NT2/D1 (cell line): ENCODE measurements at regions not wholly inside any gene's neighbourhood (a gene's known extent, or its start where the extent isn't known, plus 50 kb on each side); places are given as distances from the start of the nearest gene placed in this dataset.

Experiments used
- DNase-seq: peaks from one replicate; pipeline ENCODE4 v3.0.0-alpha.2; 2011; ENCODE audit warnings: low read depth, low spot score
- H3K27me3 ChIP-seq: 2 replicates; pipeline ENCODE4 v1.6.0; 2011; ENCODE audit warnings: mild to moderate bottlenecking; ENCODE audit not compliant: insufficient read length, insufficient read depth
- H3K36me3 ChIP-seq: 2 replicates; pipeline ENCODE4 v1.6.1; 2011; ENCODE audit warnings: mild to moderate bottlenecking, low read length, mixed read lengths; ENCODE audit not compliant: insufficient read depth, insufficient read length
- H3K4me1 ChIP-seq: 2 replicates; pipeline ENCODE4 v1.5.1; 2011; ENCODE audit not compliant: insufficient read depth, insufficient read length
- H3K4me3 ChIP-seq: 2 replicates; pipeline ENCODE4 v1.5.1; 2011; ENCODE audit warnings: low read depth; ENCODE audit not compliant: insufficient read length
- H3K9ac ChIP-seq: 2 replicates; pipeline ENCODE4 v1.6.0; 2011; ENCODE audit warnings: low read depth; ENCODE audit not compliant: insufficient read length
- H3K9me3 ChIP-seq: 2 replicates; pipeline ENCODE4 v1.5.1; 2011; ENCODE audit warnings: mild to moderate bottlenecking, low read length; ENCODE audit not compliant: insufficient read depth
- SUZ12 ChIP-seq: IDR thresholded peaks from 2 replicates; pipeline ENCODE4 v1.6.1; 2011; ENCODE audit not compliant: insufficient read length, insufficient read depth; ENCODE audit errors: extremely low read depth
- YY1 ChIP-seq: IDR thresholded peaks from 2 replicates; pipeline ENCODE4 v1.6.1; 2011; ENCODE audit not compliant: insufficient read length, insufficient read depth
- ZNF274 ChIP-seq: IDR thresholded peaks from 2 replicates; pipeline ENCODE4 v1.6.1; 2011; ENCODE audit warnings: mild to moderate bottlenecking, low read depth, low read length

- Histone ChIP-seq H3K9ac (no peak overlapping the region), H3K4me3 (no peak overlapping the region), H3K27me3 (no peaks in the 10 kb centered on the region), H3K4me1 (peaks cover 3% of the 10 kb centered on the region), H3K36me3 (no peaks in the 10 kb centered on the region), H3K9me3 (peaks cover under 1% of the 10 kb centered on the region; the same call in 1 of the 2 replicates)
- DNase-seq: no peak
- no peak for TF ChIP-seq SUZ12
These were observed 1177.7 kb upstream of the AUTS2 start for GRCh38 chr7:68420342-68421192.

GRCh38 chr7:68421712-68422111, 1176.6 kb upstream of the AUTS2 start:
- no peak for TF ChIP-seq YY1
- TF ChIP-seq ZNF274: no peak
- TF ChIP-seq SUZ12: no peak
- peaks cover 3% of the 10 kb centered on the region for H3K4me1 ChIP-seq

GRCh38 chr7:68422281-68422680, 1176.0 kb upstream of the AUTS2 start:
- peaks cover 3% of the 10 kb centered on the region for H3K4me1 ChIP-seq
- no peak for TF ChIP-seq ZNF274
- TF ChIP-seq YY1: no peak
- no peak for TF ChIP-seq SUZ12
- no peak for DNase-seq
- H3K9ac ChIP-seq: no peak overlapping the region
- H3K36me3 ChIP-seq: no peaks in the 10 kb centered on the region
- H3K27me3 ChIP-seq: no peaks in the 10 kb centered on the region
- no peak overlapping the region for H3K4me3 ChIP-seq
- no peaks in the 10 kb centered on the region; the same call in 1 of the 2 replicates for H3K9me3 ChIP-seq

More at GRCh38 chr7:68421712-68422111, 1176.6 kb upstream of the AUTS2 start:
- Histone ChIP-seq H3K9me3 (no peaks in the 10 kb centered on the region; the same call in 1 of the 2 replicates), H3K9ac (no peak overlapping the region), H3K27me3 (no peaks in the 10 kb centered on the region), H3K4me3 (no peak overlapping the region), H3K36me3 (no peaks in the 10 kb centered on the region)
- no peak for DNase-seq

GRCh38 chr7:68423356-68423755, 1174.9 kb upstream of the AUTS2 start:
- no peak for DNase-seq
- H3K36me3 ChIP-seq: no peaks in the 10 kb centered on the region
- H3K4me1 ChIP-seq: peaks cover 3% of the 10 kb centered on the region
- no peak for TF ChIP-seq SUZ12
- no peak for TF ChIP-seq YY1
- no peak for TF ChIP-seq ZNF274
- no peaks in the 10 kb centered on the region for H3K27me3 ChIP-seq
- no peak overlapping the region for H3K9ac ChIP-seq
- H3K9me3 ChIP-seq: no peaks in the 10 kb centered on the region
- H3K4me3 ChIP-seq: no peak overlapping the region

- no peak for DNase-seq
- Histone ChIP-seq H3K9me3 (no peaks in the 10 kb centered on the region), H3K4me3 (no peak overlapping the region), H3K4me1 (peaks cover 3% of the 10 kb centered on the region), H3K27me3 (no peaks in the 10 kb centered on the region), H3K9ac (no peak overlapping the region), H3K36me3 (no peaks in the 10 kb centered on the region)
- TF ChIP-seq ZNF274 (no peak), YY1 (no peak), SUZ12 (no peak)
These were observed 1173.5 kb upstream of the AUTS2 start for GRCh38 chr7:68424658-68425297.

- TF ChIP-seq ZNF274 (no peak), SUZ12 (no peak), YY1 (no peak)
- Histone ChIP-seq H3K27me3 (no peaks in the 10 kb centered on the region), H3K9ac (no peak overlapping the region), H3K4me3 (no peak overlapping the region), H3K9me3 (no peaks in the 10 kb centered on the region), H3K36me3 (no peaks in the 10 kb centered on the region), H3K4me1 (peaks cover 3% of the 10 kb centered on the region)
- DNase-seq: no peak
These were observed 1172.9 kb upstream of the AUTS2 start for GRCh38 chr7:68425377-68425776.

- H3K4me3 ChIP-seq: no peak overlapping the region
- H3K36me3 ChIP-seq: no peaks in the 10 kb centered on the region
- no peak for DNase-seq
- H3K27me3 ChIP-seq: no peaks in the 10 kb centered on the region
- no peak overlapping the region for H3K9ac ChIP-seq
- H3K9me3 ChIP-seq: no peaks in the 10 kb centered on the region
- TF ChIP-seq ZNF274 (no peak), YY1 (no peak), SUZ12 (no peak)
- H3K4me1 ChIP-seq: no peaks in the 10 kb centered on the region
These were observed 1168.7 kb upstream of the AUTS2 start for GRCh38 chr7:68429411-68430117.
